ENCODE measurements at regions not wholly inside any gene's neighbourhood (a gene's known extent, or its start where the extent isn't known, plus 50 kb on each side); places are given as distances from the start of the nearest gene placed in this dataset.

GRCh38 chr6:99145738-99146137, 198.0 kb upstream of the FBXL4 start:
- no peak for TF ChIP-seq CTCF (IDR thresholded peaks at IDR 0.05)
- no peak for TF ChIP-seq POLR2A (IDR thresholded peaks at IDR 0.05)

Data from adrenal gland (tissue), 5 donors.